ENCODE measurements at regions not wholly inside any gene's neighbourhood (a gene's known extent, or its start where the extent isn't known, plus 50 kb on each side); places are given as distances from the start of the nearest gene placed in this dataset.
A peak's percentile ranks its signal among the peaks of the same experiment; 100 is the strongest.

DNA sequence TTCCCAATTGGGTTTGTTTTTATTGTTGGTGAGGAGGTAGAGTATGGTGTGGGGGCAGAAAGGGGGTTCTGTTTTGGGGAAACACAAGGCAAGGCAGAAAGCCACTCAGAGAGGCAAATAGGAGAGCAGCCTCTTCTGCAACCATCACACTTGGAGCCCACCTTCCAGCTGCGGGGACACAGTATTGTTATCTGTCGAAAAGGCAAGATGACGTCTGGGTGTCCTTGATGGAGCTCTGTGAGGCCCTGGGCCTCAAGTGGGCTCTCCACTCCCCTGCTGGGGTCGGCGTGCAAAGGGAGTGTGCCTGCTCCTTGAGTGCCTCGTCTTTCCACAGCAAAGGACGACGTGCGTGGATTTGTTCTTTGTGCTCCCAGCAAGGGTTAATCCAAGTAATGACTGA, 227.6 kb downstream of the ANAPC1 start:
- no peaks in the 10 kb centered on the region for H3K36me3 Mint-ChIP-seq (ENCODE audit: low read depth)
- H3K4me1 Mint-ChIP-seq = no peaks in the 10 kb centered on the region
- no peak overlapping the region for H3K27ac Mint-ChIP-seq
- no peak for ATAC-seq (replicated peaks)
- no peak overlapping the region for H3K4me3 Mint-ChIP-seq
- H3K9me3 Mint-ChIP-seq = no peaks in the 10 kb centered on the region
- peaks cover 9% of the 10 kb centered on the region for H3K27me3 Mint-ChIP-seq

DNA sequence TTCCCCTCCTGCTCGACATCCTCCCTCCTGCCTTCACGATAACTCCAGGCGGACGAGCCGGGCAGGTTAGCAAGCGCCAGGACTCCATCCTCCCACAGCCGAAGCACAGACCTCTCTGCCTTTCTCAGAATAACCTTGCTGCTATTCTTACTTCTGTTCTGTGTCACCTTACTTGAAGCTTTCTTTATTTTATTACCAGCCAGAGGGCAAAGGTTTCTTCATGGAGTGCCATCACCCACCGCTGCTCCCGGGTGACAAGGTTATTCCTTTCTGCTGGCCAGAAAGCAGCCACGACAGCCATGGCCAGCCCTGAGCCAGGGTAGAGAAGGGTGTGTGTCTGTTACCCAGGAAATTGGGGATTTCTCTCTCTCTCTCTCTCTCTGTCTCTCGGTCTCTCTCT, 227.1 kb downstream of the ANAPC1 start:
- H3K27ac Mint-ChIP-seq = no peak overlapping the region
- peaks cover 13% of the 10 kb centered on the region for H3K27me3 Mint-ChIP-seq
- no peaks in the 10 kb centered on the region for H3K36me3 Mint-ChIP-seq (ENCODE audit: low read depth)

DNA sequence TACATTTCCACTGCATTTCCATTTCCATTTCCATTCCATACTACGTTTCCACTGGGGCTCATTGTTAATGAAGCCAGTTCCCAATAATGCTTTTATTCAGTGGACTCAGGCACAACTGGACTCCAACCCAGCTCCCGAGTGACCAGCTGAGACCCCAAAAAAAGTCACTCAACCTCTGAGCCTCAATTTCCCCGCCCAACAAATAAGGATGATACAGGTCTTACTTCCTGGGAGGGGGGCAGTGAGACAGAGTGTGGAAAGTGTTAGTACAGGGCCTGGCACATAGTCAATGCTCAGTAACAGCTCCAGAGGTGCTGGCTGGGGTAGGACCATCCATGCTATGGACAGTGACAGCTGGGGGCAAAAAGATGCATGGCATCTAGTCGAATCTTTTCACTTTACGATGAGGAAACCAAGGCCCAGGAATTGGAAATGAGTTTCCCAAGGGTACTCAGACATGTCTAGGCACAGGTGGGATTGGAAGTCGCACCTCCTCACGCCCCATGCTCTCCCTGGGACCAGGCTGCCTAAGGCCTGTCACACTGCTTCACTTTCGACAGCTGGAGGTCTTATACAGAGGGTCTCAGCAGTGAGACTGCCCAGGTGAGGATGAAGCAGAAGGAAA, 226.5 kb downstream of the ANAPC1 start:
- Mint-ChIP-seq H3K27me3 (peaks cover 13% of the 10 kb centered on the region), H3K4me1 (peaks cover 4% of the 10 kb centered on the region), H3K9me3 (no peaks in the 10 kb centered on the region), H3K36me3 (ENCODE audit: low read depth) (no peaks in the 10 kb centered on the region), H3K27ac (no peak overlapping the region), H3K4me3 (no peak overlapping the region)
- ATAC-seq (replicated peaks) = no peak

More for the DNA sequence above, 227.1 kb downstream of the ANAPC1 start:
- Mint-ChIP-seq H3K4me1 (peaks cover 4% of the 10 kb centered on the region), H3K9me3 (no peaks in the 10 kb centered on the region), H3K4me3 (no peak overlapping the region)
- ATAC-seq (replicated peaks) = no peak

DNA sequence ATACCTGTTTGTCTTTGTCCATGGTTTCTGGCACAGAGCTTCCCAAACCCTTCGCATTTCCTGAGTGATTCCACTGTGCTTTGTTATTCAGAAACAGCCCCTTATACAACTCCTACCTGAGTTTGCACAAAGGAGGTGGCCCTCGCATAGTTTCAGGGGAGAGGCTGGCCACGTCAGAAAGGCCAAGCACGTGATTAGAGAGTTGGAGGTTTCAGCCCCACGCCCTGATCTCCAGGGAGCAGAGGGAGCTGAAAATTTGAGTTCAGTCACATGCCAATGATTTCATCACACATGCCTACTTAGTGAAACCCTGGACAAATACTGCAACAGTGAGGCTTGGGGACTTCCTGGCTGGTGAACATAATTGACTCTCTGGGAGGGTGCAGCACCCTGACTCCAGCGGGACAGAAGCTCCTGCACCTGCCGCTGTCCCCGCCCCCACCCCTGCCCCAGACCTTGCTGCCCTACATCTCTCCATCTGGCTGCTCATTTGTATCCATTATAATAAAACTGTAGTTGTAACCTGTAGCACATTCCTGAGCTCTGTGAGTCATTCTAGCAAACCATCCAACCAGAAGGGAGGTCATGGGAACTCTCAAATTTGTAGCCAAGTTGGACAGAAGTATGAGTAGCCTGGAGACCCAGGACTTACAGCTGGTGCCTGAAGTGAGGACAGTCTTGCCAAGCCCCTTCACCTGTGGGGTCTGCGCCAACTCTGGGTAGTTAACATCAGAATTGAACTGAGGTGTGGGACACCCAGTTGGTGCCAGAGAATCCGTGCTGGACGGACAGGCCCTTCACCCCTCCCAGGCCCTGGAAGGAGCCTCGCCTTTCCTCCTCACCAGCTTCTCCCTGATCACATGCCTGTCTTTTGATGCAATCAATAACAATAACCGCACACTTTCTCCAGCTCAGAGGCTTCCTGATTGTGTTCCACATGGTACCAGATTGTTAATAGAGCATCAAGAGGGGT, 224.3 kb downstream of the ANAPC1 start:
- ATAC-seq (replicated peaks) = no peak
- Mint-ChIP-seq H3K9me3 (no peaks in the 10 kb centered on the region), H3K4me1 (peaks cover 12% of the 10 kb centered on the region), H3K27me3 (peaks cover 16% of the 10 kb centered on the region), H3K36me3 (ENCODE audit: low read depth) (no peaks in the 10 kb centered on the region), H3K4me3 (no peak overlapping the region), H3K27ac (no peak overlapping the region)

GRCh38 chr2:111660811-111661210, 223.2 kb downstream of the ANAPC1 start:
- ATAC-seq (replicated peaks) = no peak
- no peaks in the 10 kb centered on the region for H3K36me3 Mint-ChIP-seq (ENCODE audit: low read depth)
- H3K4me1 Mint-ChIP-seq = peaks cover 12% of the 10 kb centered on the region
- no peak overlapping the region for H3K27ac Mint-ChIP-seq
- peaks cover 17% of the 10 kb centered on the region for H3K27me3 Mint-ChIP-seq
- no peak overlapping the region for H3K4me3 Mint-ChIP-seq
- no peaks in the 10 kb centered on the region for H3K9me3 Mint-ChIP-seq

DNA sequence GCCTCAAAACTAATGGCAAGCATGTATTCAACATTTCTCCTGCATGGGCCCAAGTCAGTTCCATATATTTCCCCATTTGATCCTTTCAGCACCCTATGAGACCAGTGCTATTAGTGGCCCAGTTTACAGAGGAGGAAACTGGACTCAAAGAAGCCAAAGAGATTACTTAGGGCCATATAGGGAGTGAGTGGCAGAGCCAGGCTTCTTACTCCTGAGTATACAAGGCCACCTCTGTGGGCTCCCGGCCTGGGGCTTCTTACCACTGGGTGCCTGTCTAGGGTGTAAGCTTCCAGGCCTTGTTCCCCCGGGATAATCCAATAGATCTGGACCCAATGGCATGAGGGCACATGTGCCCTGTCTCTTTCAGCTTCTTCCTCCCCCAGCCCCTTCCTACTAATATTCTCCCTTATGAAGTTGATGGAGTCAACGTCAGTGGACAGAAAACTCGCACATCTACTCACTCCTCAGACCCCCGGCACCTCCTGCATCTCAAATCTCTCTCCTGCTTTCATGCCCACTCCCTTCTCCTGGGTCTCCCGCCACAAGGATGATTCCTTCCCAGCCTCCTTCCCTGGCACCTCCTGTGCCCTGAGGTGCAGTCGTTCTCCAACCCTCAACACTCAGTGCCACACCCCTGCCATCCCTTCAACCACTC, 222.6 kb downstream of the ANAPC1 start:
- peaks cover 17% of the 10 kb centered on the region for H3K27me3 Mint-ChIP-seq
- no peak overlapping the region for H3K27ac Mint-ChIP-seq
- peaks cover 12% of the 10 kb centered on the region for H3K4me1 Mint-ChIP-seq
- H3K9me3 Mint-ChIP-seq = no peaks in the 10 kb centered on the region
- ATAC-seq (replicated peaks) = no peak
- no peak overlapping the region for H3K4me3 Mint-ChIP-seq
- H3K36me3 Mint-ChIP-seq (ENCODE audit: low read depth) = no peaks in the 10 kb centered on the region

DNA sequence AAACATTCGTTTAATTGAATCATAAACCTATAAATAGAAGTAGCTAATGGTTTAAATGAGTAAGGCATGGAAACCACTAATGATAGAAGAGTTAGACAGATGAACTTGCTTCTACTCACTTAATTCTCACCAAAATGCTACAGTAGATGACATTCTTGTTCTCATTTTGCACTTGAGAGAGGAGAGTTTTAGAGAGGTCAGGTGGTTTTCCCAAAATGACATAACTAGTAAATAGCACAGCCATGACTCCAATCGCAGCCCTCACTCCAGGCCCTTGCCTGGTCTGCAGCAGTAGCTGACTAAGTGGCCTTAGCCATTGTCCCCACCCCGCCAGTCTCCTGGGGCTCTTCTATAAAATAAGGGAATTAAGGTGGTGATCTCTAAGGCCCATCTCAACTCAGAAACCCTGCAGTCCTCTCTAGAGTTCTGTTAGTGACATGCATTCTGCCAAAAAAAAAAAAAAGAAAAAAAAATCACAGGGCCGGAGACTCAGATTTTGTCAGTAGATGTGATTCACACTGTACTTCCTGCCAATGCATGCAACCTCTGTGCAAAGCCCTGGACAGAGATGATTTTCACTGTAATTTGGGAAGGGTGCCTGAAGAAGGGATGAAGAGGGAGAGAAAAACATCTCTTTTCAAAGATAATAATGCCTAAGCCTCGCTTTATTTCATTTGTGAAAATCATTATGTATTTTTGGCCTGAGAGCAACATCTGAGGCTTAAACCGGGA, 221.8 kb downstream of the ANAPC1 start:
- Mint-ChIP-seq H3K9me3 (no peaks in the 10 kb centered on the region), H3K27me3 (peaks cover 14% of the 10 kb centered on the region), H3K4me3 (no peak overlapping the region), H3K27ac (no peak overlapping the region), H3K4me1 (peaks cover 12% of the 10 kb centered on the region), H3K36me3 (ENCODE audit: low read depth) (no peaks in the 10 kb centered on the region)
- ATAC-seq (replicated peaks) = no peak

- peak; percentile 99 for ATAC-seq (replicated peaks)
- Mint-ChIP-seq H3K4me3 (peak overlapping the region; percentile 2), H3K27ac (no peak overlapping the region)
Measured at GRCh38 chr2:111662771-111663470, 221.1 kb downstream of the ANAPC1 start.

DNA sequence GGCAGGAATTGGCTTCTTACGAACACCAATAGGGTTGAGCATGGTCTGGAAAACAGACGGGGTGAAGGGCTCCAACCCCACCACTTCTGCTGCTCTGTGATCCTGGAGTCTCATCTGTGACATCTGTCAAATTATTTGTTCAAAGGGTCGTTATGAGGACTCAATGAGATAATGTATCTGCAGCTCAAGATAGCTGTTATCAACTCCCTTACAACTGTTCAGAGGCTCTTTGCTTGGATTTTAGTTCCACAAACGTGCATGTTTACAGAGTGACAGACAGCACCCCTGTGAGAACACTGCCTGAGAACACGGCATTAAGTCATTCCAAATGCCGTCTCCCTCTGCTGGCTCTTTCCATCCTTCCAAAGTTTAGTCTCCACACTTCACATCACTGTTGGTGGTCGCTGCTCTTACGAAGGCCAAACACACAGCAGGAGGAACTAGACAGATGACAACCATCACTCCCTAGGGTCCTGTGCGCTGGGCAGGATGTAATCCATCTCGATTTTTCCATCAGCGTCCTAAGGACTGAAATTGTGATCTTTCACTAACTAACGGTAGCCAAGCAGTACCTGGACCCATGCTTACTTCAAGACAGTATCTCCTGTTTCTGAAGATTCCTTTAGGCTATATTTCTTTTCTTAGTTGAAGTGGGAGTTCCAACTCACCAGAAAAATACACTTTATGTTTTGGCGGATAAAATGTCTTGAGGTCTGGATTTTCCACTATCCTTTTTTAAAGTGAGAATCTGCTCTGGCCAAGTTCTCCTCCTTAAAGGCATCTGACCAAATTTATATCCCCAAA, 220.3 kb downstream of the ANAPC1 start:
- peak; percentile 3 for ATAC-seq (replicated peaks)
- Mint-ChIP-seq H3K27ac (no peak overlapping the region), H3K4me1 (peaks cover 12% of the 10 kb centered on the region), H3K36me3 (ENCODE audit: low read depth) (no peaks in the 10 kb centered on the region), H3K27me3 (peaks cover 12% of the 10 kb centered on the region), H3K4me3 (no peak overlapping the region), H3K9me3 (no peaks in the 10 kb centered on the region)

More at GRCh38 chr2:111662771-111663470, 221.1 kb downstream of the ANAPC1 start:
- Mint-ChIP-seq H3K4me1 (peaks cover 12% of the 10 kb centered on the region), H3K9me3 (no peaks in the 10 kb centered on the region), H3K36me3 (ENCODE audit: low read depth) (no peaks in the 10 kb centered on the region), H3K27me3 (peaks cover 12% of the 10 kb centered on the region)

- Mint-ChIP-seq H3K4me1 (peaks cover 12% of the 10 kb centered on the region), H3K36me3 (ENCODE audit: low read depth) (no peaks in the 10 kb centered on the region), H3K4me3 (no peak overlapping the region), H3K27ac (no peak overlapping the region), H3K9me3 (no peaks in the 10 kb centered on the region), H3K27me3 (peaks cover 12% of the 10 kb centered on the region)
- no peak for ATAC-seq (replicated peaks)
Measured at GRCh38 chr2:111664275-111664850, 219.6 kb downstream of the ANAPC1 start.

GRCh38 chr2:111665011-111665410, 219.0 kb downstream of the ANAPC1 start:
- Mint-ChIP-seq H3K27ac (no peak overlapping the region), H3K4me1 (peaks cover 12% of the 10 kb centered on the region), H3K27me3 (peaks cover 12% of the 10 kb centered on the region), H3K36me3 (ENCODE audit: low read depth) (no peaks in the 10 kb centered on the region), H3K4me3 (no peak overlapping the region), H3K9me3 (no peaks in the 10 kb centered on the region)
- no peak for ATAC-seq (replicated peaks)

- ATAC-seq (replicated peaks) = no peak
Measured at GRCh38 chr2:111665551-111666116, 218.4 kb downstream of the ANAPC1 start.

More at GRCh38 chr2:111665551-111666116, 218.4 kb downstream of the ANAPC1 start:
- no peaks in the 10 kb centered on the region for H3K9me3 Mint-ChIP-seq
- no peaks in the 10 kb centered on the region for H3K36me3 Mint-ChIP-seq (ENCODE audit: low read depth)
- H3K4me1 Mint-ChIP-seq = peaks cover 12% of the 10 kb centered on the region
- H3K27ac Mint-ChIP-seq = no peak overlapping the region
- H3K4me3 Mint-ChIP-seq = no peak overlapping the region
- H3K27me3 Mint-ChIP-seq = peaks cover 12% of the 10 kb centered on the region
